Testis (tissue), 2 donors: ENCODE measurements at regions not wholly inside any gene's neighbourhood (a gene's known extent, or its start where the extent isn't known, plus 50 kb on each side); places are given as distances from the start of the nearest gene placed in this dataset.

Experiments used
- DNase-seq: peaks from one replicate; pipeline ENCODE4 v3.0.0-alpha.2; 2019
- H3K27ac ChIP-seq, 2 donors: fragments of 200-600 bp; sonication (generic); one replicate each; pipeline ENCODE4 v1.5.1; 2019
- H3K27me3 ChIP-seq: fragments of 200-600 bp; sonication (generic); one replicate; pipeline ENCODE4 v1.5.1; 2019
- H3K36me3 ChIP-seq: fragments of 200-600 bp; sonication (generic); one replicate; pipeline ENCODE4 v1.5.1; 2017; ENCODE audit warnings: low read depth; ENCODE audit errors: missing control alignments
- H3K4me1 ChIP-seq: fragments of 200-600 bp; sonication (generic); one replicate; pipeline ENCODE4 v1.5.1; 2019
- H3K4me3 ChIP-seq, 2 donors: fragments of 200-600 bp; sonication (generic); one replicate each; pipeline ENCODE4 v1.5.1; 2017 to 2019
- H3K9me3 ChIP-seq: fragments of 200-600 bp; sonication (generic); one replicate; pipeline ENCODE4 v1.5.1; 2017
- POLR2A ChIP-seq: fragments of 450-650 bp; IDR thresholded peaks from one replicate; pipeline ENCODE4 v1.6.1; 2017; ENCODE audit warnings: antibody characterized with exemption, mild to moderate bottlenecking, moderate library complexity
- WGBS, 2 donors: methylation state at CpG; one replicate each; pipeline ENCODE4 v1.1.5; 2018; 5-methylcytosine and 5-hydroxymethylcytosine counted together
- intact Hi-C: fragments of 100-400 bp; cut with DNase I; formaldehyde crosslinking; loops from one replicate; pipeline ENCODE4 v1.15.1; 2023; ENCODE audit warnings: low total_unique reads
- TF ChIP-seq, protein P1 (sequence below), 3 experiments: fragments of 450-650 bp in 2 of 3; fragments of 200-600 bp in 1 of 3; sonication (generic) in 1 of 3; IDR thresholded peaks; one replicate each; pipeline ENCODE4 v1.5.1; 2016 to 2019; ENCODE audit warnings: antibody characterized with exemption in 3 of 3, mild to moderate bottlenecking in 2 of 3, moderate library complexity in 1 of 3

DNA sequence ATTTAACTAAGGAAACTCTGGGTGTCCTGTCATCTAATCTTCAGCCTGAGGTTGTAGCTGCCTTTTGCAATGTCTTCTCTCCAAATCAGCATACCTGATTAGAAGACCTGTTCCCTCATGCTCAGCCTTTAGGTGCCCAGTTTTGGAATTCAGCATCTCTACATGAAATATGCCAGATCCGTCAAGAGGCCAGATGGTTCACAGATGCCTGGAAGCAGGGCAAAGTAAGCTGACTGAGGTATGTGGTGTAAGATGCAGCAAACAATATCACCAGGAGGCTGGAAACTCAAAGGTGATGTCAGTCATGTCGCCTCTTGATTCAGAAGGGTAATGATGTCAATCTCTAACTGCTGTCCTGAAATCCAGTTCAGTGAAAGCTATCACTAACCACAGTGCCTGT lies 324.4 kb downstream of the PRELID2 start:
- no peaks in the 10 kb centered on the region for H3K36me3 ChIP-seq
- 86 to 94% methylated on average over 2 of the region's 2 CpGs for WGBS, 2 donors
- no peaks in the 10 kb centered on the region for H3K27me3 ChIP-seq
- no peak overlapping the region for H3K27ac ChIP-seq
- DNase-seq = no peak
- H3K9me3 ChIP-seq = no peaks in the 10 kb centered on the region
- TF ChIP-seq POLR2A = no peak
- TF ChIP-seq, protein P1, sequence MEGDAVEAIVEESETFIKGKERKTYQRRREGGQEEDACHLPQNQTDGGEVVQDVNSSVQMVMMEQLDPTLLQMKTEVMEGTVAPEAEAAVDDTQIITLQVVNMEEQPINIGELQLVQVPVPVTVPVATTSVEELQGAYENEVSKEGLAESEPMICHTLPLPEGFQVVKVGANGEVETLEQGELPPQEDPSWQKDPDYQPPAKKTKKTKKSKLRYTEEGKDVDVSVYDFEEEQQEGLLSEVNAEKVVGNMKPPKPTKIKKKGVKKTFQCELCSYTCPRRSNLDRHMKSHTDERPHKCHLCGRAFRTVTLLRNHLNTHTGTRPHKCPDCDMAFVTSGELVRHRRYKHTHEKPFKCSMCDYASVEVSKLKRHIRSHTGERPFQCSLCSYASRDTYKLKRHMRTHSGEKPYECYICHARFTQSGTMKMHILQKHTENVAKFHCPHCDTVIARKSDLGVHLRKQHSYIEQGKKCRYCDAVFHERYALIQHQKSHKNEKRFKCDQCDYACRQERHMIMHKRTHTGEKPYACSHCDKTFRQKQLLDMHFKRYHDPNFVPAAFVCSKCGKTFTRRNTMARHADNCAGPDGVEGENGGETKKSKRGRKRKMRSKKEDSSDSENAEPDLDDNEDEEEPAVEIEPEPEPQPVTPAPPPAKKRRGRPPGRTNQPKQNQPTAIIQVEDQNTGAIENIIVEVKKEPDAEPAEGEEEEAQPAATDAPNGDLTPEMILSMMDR (IDR thresholded peaks at IDR 0.05) = no peak
- H3K4me1 ChIP-seq = no peaks in the 10 kb centered on the region
- no peak overlapping the region for H3K4me3 ChIP-seq
- intact Hi-C loops = no loop called here

DNA sequence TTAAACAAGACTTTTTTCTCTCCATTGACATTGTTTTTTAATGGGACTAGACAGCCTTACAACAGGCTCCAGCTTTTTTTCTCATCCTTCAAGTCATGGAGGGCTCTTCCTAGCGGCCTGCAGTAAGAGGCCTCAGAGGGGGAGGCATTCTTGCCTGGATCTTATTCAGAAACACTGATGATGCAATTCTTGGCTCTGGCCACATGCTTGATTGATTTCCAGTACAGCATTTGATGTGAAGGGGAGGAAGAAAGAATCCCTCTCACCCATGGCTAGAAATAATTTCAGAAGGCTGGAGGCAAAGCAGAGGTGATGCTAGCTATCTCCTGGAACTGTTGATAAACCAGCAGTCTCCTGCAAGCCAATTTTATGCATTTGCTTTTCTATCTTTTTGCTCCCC lies 324.8 kb downstream of the PRELID2 start:
- TF ChIP-seq POLR2A = no peak
- TF ChIP-seq, protein P1 (IDR thresholded peaks at IDR 0.05) = no peak
- Histone ChIP-seq H3K27me3 (no peaks in the 10 kb centered on the region), H3K4me1 (no peaks in the 10 kb centered on the region), H3K9me3 (no peaks in the 10 kb centered on the region), H3K27ac (no peak overlapping the region), H3K36me3 (no peaks in the 10 kb centered on the region), H3K4me3 (no peak overlapping the region)
- intact Hi-C loops = no loop called here
- DNase-seq = no peak
- 74 to 79% methylated on average over 1 of the region's 1 CpG for WGBS, 2 donors

DNA sequence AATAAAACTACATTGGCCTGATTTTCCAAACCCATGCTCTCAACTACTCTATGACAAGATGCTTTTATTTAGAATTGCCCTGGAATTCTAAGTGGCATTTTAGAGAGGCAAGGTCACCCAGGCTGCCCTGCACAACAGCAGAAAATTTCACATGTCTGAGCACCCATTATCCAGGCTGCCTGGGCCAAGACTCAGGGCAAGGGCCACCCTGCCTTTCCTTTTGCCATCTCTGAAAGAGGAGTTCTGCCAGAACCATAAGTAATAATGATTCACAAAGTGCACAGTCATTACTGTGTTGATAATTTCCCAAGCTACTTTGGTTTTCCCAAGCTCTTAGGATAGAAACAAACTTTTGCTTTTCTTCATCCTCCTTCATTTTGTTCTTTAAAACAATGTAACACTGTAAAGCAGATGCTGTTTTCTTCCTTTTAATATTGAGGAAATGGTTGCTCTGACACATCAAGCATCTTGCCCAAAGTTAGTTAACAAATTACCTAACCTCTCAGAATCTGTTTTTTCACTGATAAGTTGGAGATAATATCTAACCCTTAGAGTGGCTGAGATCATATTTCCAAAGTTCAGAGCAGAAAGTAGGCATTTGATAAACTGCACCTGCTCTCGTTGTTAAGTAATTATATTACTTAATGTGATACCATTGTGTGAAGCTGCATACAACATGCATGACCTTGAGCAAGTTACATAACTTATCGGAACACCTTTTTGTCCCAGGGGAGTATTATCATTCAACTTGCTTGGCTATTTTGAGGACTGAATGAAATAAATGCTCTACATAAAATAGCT lies 325.6 kb downstream of the PRELID2 start:
- intact Hi-C loops = no loop called here
- 43 to 53% methylated on average over 2 of the region's 2 CpGs for WGBS, 2 donors
- Histone ChIP-seq H3K4me3 (no peak overlapping the region), H3K27me3 (no peaks in the 10 kb centered on the region), H3K9me3 (no peaks in the 10 kb centered on the region), H3K27ac (no peak overlapping the region), H3K4me1 (no peaks in the 10 kb centered on the region), H3K36me3 (no peaks in the 10 kb centered on the region)
- TF ChIP-seq, protein P1 (IDR thresholded peaks at IDR 0.05) = no peak
- no peak for TF ChIP-seq POLR2A
- DNase-seq = no peak

DNA sequence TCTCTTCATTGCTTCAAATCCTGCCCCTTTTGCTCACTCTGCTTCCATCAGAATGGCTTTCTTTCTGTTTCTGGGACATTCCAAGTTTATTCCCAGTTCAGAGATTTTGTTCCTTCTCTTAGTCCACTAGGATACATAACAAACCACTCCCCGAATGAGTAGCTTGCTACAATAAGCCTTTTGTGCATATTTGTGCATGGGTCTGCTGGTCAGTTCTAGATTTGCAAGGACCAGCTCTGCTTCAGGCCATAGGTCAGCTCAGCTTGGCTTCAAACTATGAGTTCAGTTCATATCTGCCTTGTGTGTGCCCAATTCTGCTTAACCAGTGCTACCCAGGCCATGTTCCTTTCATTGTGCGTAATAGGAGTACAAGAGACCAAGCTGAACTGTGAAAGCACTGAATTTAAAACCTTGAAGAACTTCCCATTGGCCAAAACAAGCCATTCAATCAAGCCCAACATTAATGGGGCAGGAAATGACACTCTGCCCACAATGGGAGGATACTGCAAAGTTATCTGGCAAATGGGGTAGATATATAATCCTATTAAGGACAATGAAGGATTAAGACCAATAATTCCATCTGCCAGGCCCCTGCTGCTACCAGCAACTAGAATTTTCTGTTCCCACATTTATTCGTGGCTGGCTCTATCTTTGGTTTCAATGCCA lies 328.8 kb downstream of the PRELID2 start:
- H3K27ac ChIP-seq = no peak overlapping the region
- H3K4me1 ChIP-seq = no peaks in the 10 kb centered on the region
- no peak for DNase-seq
- 95 to 96% methylated on average over 3 of the region's 3 CpGs for WGBS, 2 donors
- intact Hi-C loops = no loop called here
- no peak for TF ChIP-seq POLR2A
- TF ChIP-seq, protein P1 (IDR thresholded peaks at IDR 0.05) = no peak
- H3K9me3 ChIP-seq = no peaks in the 10 kb centered on the region
- H3K4me3 ChIP-seq = no peak overlapping the region
- H3K36me3 ChIP-seq = no peaks in the 10 kb centered on the region
- no peaks in the 10 kb centered on the region for H3K27me3 ChIP-seq
